HG03039 (cell line): ENCODE measurements at regions not wholly inside any gene's neighbourhood (a gene's known extent, or its start where the extent isn't known, plus 50 kb on each side); places are given as distances from the start of the nearest gene placed in this dataset.
A peak's percentile ranks its signal among the peaks of the same experiment; 100 is the strongest.
"Not testable (repeated sequence)": the region's sequence is repeated elsewhere in the genome, so short reads cannot be mapped to it uniquely, and the experiment has no call there.

Experiments
- ATAC-seq: cut with Tn5 transposase; IDR thresholded peaks from one replicate; pipeline ENCODE4 v1.9.1; 2021; ENCODE audit warnings: mild to moderate bottlenecking, moderate library complexity; ENCODE audit not compliant: unreplicated experiment

DNA sequence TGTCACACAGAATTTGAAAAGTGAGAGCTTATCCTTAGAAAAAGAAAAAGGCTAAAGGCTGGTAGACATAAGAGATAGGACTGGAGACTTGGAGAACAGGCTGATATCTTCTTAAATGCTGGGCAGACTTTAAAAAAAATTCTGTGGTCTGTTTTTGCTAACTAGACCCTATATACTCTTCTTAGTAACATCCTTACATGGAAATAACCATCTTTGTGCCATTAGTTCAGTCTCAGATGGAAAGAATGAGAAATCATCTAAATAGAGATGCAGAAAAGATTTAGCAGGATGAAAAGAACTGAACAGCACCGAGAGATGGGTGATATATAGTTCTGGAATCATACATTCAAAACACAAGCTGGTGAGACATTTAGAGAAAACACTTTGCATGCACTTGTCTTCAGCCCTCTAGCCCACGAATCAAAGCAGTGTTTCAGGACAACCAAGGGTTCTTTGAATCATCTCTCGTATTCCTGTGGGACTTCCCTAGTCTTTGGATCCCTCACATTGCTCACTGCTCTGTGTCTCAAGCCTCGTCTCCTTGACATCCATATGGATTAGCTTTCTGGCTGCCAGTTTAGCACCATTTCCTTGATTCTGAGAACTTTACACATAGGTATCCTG is 93.0 kb upstream of the LYSMD4 start:
- ATAC-seq: peak; percentile 64

DNA sequence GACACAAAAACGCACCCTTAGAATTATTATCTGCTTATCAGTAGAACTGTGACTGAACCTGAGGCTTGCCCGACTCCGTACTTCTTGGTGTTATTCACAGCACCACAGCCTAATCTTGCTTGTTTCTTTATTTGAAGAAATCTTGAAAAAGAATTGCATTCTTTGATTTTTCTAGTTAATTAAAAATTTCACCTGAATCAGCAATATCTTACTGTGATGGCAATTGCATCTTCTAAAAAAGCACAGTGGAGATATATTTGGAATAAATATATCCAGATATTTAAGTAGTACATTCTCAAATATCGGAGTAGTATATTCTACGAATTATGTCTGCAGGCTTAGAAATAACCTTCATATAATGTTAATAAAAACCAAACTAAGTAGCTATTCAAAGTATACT is 90.1 kb upstream of the LYSMD4 start:
- ATAC-seq: no peak

GRCh38 chr15:99819981-99820718 is 86.9 kb upstream of the LYSMD4 start:
- no peak for ATAC-seq

GRCh38 chr15:99818872-99819271 is 85.6 kb upstream of the LYSMD4 start:
- no peak for ATAC-seq

DNA sequence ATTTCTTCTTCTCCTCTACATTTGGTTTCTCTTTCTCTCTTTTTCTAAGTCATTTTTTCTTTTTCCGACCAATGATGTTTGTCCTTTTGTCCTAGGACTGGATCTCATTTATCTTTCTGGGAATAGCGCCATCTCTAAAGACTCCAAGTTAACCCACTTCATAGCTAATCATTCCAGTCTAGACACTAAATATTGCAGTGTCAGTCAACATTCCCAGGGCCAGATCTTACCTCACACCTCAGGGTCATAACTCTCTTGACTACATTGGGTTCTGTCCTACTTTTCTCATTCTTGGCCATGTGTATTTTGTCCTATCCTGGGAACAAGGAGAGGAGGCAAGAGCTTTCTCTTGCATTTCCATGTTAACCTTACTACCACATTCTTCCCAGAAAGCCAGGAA is 83.6 kb upstream of the LYSMD4 start:
- not testable (repeated sequence) for ATAC-seq

GRCh38 chr15:99810663-99811062 is 77.4 kb upstream of the LYSMD4 start:
- not testable (repeated sequence) for ATAC-seq

DNA sequence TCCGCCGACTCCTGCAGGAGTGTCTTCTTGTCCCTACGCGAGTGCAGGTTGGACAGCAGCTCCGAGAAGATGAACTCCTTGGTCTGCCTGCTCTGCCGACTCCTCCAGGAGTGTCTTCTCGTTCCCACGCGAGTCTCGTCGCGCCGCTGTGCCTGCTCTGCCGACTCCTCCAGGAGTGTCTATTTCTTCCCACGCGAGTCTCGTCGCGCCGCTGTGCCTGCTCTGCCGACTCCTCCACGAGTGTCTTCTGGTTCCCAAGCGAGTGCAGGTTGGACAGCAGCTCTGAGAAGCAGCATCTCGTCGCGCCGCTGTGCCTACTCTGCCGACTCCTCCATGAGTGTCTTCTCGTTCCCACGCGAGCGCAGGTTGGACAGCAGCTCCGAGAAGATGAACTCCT is 66.6 kb upstream of the LYSMD4 start:
- not testable (repeated sequence) for ATAC-seq

DNA sequence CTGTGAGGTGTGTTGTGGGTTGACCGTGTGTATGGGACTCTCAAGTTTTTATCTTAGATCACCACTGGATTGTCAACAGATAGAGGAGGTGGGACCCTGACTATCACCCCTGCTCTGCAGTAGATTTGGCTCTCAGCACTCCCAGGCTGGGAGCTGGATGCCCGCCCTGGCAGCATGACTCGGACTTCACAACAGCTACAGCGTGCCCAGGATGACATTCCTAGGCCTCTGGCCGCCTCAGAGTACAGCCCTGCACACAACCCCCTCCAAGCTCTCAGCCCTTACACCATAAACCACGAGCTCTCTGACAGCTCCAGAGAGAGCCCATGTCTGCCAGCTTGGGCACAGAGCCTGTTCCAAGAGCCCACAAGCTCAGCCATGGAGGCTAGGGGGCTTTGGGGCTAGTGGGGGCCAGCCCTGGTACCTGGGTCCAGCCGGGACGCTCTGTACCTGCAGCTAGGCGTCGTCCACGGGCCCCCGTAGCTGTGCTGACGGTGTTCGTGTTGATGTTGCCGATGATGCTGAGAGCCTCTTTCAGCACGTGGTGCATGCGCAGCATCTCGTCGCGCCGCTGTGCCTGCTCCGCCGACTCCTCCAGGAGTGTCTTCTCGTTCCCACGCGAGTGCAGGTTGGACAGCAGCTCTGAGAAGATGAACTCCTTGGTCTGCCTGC is 66.1 kb upstream of the LYSMD4 start:
- not testable (repeated sequence) for ATAC-seq

DNA sequence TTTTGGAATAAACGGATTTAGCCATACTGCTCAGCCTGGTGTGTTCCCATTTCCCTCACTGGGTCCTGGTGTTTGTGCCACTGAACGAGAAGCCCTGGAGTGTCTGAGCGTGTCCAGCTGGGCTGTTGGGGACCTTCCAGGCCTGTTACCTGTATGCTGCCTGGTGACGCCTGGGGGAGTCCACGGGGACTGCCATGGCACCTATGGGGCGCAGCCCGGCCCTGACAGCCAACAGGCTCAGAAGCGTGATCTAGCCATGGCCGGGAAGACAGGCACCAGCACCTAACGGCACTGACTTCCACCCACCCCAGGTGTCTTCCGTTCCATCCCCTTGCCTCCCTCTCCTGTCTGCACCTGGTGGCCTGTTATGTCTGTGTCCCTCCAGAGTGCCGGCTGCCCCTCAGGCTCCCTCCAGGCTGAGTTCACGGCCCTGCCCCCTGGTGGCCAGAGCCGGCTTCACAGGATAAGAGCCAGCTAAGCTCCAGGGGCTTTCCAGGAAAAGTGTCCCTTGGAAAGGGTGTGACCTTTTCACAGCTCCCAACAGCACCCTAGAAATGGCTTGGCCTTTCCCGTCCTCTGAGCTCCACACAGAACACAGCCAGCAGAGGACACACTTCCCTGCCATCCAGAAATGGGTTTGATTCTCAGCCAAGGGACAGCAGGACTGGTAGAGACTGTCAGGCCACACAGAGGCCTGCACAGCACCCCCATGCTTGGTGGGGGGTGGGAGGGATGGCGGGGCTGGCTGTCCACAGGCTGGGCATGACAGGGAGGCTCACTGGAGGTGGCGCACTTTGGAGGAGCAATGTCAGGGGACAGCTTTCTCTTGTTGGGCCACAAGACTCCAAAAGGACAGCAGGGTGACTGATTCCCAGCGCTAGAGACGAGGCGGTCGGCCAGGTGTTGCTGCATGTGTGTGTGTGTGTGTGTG is 64.0 kb upstream of the LYSMD4 start:
- not testable (repeated sequence) for ATAC-seq

- ATAC-seq: not testable (repeated sequence)
Measured at GRCh38 chr15:99791881-99792807, 58.9 kb upstream of the LYSMD4 start.

DNA sequence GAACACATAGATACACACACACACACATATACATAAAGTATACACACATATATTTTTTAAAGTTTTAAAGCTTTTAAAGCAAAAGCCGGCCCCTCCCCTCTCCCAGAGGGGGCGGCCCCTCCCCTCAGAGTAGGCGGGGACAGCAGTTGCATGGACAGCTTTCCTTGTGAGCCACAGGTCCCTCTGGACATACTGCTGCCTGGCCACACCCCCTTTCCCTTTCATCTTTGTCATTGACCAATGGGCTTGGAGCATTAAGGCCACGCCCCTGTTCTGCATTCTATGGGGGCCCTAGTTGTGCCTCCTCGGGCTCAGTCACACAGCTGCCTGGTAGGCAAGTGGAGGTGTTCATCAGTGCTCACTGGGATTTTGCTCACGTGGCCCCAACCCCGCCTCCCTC is 57.5 kb upstream of the LYSMD4 start:
- not testable (repeated sequence) for ATAC-seq

- no peak for ATAC-seq
Measured at GRCh38 chr15:99788156-99788555, 54.9 kb upstream of the LYSMD4 start.

GRCh38 chr15:99784800-99785199 is 51.6 kb upstream of the LYSMD4 start:
- not testable (repeated sequence) for ATAC-seq

GRCh38 chr15:99783918-99784619 is 50.8 kb upstream of the LYSMD4 start:
- ATAC-seq: not testable (repeated sequence)
